ENCODE measurements at regions not wholly inside any gene's neighbourhood (a gene's known extent, or its start where the extent isn't known, plus 50 kb on each side); places are given as distances from the start of the nearest gene placed in this dataset.

DNA sequence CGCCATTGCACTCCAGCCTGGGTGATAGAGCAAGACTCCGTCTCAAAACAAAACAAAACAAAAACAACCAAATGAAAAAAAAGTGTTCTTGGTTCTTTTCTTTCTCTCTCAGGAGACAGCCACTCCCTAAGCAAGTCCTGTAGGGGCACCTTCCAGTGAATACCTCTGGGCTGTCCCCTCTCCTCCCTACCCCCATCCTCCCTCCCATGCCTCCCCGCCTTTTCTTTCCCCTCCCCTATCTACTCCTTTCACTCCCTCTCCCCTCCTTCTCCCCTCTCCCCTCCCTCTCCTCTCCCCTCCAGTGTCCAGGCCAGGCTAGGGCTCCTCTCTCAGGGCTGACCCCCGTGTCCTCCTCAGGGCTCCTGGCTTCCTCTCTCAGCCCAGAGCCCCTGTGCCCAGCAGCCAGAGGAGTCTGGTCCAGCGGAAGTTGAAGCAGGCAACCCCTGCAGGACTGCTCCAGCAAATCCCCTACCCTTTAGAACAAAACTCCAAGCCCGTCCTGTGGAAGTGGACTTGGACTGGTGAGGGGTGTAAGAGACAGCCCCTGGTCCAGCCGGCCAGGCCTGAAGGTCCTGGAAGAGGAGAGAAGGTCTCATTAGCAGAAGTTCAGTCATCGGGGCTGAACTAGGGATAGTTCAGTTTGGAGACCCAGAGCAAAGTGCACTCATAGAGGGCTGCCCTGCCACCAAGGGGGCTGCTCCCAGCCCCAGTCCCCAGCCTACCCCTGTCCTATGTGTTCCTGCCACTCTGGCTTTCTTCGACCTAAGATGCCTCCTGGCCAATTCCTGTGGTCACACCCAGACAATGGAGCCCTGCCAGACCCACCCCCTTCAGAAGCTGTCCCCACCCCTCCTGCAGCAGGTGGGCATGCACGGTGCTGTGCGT is 79.8 kb upstream of the IQSEC1 start:
- DNase-seq (ENCODE audit: low spot score), result no peak

DNA sequence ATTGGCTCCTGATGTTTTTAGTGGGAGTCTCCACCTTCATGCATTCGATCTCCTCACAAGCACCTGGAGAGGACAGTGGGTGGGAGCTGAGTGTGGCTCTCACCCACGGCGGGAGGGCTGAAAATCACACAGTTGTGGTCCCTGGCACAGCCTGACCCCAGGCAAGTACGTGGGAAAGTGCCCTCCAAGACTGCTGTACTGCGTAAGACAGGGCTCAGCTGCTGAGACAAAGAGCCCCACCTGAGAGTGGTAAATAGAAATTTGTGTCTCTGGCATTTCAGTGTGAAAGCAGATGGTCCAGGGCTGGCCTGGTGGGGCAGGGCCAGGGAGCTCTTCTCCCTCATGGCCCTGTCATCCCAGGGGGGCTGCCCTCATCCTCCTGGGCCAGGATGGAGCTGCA is 77.4 kb upstream of the IQSEC1 start:
- DNase-seq (ENCODE audit: low spot score), result no peak

DNA sequence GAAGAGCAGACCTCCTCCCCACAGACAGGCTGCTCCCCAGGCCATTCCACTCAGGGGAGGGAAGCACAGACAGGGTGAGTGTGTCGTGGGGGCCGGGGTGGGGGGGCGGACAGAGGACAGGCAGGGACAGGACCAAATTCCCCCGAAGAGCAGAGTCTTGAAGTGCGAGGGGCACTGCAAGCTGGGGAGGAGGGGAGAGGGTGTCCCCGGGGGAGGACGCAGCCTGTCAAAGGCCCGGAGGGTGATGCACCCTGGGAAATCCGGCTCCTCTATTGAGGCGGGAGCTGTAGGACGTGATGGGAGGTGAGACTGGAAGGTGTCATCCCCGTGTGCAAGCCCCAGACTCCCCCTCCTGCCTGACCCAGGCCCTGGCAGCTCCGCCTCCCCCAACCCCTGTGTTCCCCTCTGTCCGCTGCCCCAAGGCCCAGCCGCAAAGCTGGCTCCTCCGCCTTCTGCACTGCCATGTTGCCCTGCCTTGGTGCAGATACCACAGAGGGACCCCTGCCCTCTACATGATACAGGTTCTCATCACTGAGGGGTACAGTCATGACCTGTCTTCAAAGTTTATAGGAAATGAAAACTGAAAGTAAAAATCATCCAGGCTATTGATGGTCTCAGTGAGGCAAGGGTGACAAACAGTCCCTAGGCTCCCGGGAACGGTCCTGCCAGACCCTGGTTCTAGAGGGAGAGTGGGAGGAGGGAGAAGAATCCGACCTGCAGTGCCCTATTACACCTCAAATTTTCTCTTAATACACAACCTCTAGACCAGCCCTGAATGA is 76.3 kb upstream of the IQSEC1 start:
- DNase-seq (ENCODE audit: low spot score), result no peak

GRCh38 chr3:13148561-13149329 is 75.5 kb upstream of the IQSEC1 start:
- DNase-seq (ENCODE audit: low spot score), result no peak

DNA sequence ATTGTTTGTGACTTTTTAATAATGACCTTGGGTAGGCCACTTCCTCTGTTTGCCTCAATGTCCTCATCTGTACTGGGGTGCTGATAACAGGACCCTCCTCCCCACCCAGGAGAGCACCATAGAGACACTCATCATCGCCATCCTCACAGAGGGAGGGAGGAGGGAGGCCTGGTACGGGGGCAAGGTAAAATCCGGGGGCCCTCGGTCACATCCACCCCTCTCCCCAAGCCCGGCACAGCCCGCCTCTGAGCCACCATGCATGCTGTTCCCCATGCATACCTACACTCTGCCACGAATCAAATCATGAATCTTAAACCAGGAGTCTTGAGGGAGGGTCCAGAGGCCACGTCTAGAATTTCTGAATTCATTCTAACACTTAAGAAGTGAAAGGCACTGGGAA is 74.9 kb upstream of the IQSEC1 start:
- no peak for DNase-seq (ENCODE audit: low spot score)

DNA sequence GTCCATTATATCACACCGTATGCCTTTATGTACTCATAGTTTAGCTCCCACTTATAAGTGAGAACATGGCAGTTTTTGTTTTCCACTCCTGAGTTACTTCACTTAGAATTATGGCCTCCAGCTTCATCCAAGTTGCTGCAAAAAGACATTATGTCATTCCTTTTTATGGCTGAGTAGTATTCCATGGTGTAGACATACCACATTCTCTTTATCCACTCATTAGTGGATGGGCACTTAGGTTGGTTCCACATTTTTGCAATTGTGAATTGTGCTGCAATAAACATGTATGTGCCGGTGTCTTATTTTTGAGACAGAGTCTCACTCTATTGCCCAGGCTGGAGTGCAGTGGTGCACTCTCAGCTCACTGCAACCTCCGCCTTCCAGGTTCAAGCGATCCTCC is 74.1 kb upstream of the IQSEC1 start:
- no peak for DNase-seq (ENCODE audit: low spot score)

DNA sequence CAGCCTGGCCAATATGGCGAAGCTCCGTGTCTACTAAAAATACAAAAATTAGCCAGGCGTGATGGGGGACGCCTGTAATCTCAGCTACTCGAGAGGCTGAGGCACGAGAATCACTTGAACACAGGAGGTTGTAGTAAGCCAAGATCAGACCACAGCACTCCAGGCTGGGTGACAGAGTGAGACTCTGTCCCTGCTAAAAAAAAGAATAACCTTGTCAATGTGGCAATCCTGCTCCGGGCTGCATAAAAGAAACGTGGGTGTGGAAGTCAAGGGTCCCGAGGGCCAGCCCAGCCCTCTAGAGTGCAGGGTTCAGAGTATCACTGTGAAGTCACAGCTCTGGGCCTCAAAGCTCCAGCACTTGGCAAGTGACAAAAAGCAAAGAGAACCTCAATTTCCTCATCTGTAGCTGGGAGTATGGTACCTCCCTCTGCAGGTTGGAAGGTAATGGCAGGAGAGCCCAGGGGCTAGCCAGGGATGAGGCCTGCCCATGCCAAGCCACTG is 73.5 kb upstream of the IQSEC1 start:
- DNase-seq (ENCODE audit: low spot score), result no peak

DNA sequence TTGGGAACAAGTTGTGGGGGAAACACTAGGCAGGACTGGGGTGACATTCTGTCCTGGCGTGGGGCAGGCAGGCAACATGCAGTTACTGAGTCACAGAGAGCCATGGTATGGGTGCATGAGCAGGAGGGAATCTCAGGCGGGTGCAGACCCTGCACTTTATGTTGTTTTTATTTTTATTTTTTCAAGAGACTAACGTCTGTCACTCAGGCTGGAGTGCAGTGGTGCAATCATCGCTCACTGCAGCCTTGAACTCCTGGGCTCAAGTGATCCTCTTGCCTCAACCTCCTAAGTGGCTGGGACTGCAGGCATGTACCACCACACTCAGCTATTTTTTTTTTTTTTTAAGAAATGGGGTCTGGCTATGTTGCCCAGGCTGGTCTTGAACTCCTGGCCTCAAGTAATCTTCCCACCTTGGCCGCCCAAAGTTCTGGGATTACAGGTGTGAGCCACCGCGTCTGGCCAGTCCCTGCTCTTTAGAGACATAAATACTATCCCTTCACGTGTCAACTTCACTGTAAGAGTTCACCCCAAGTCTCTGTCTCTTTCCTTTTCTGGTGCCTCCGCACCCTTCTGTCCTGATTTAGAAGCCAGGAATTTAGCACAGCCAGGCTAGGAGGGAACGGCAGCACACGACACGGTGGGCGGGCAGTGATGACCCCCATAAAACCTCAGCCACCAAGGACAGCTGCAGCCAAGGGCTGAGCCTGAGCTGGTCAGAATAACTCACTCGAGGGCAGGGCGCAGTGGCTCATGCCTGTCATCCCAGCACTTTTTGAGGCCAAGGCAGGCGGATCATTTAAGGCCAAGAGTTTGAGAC is 72.8 kb upstream of the IQSEC1 start:
- no peak for DNase-seq (ENCODE audit: low spot score)

DNA sequence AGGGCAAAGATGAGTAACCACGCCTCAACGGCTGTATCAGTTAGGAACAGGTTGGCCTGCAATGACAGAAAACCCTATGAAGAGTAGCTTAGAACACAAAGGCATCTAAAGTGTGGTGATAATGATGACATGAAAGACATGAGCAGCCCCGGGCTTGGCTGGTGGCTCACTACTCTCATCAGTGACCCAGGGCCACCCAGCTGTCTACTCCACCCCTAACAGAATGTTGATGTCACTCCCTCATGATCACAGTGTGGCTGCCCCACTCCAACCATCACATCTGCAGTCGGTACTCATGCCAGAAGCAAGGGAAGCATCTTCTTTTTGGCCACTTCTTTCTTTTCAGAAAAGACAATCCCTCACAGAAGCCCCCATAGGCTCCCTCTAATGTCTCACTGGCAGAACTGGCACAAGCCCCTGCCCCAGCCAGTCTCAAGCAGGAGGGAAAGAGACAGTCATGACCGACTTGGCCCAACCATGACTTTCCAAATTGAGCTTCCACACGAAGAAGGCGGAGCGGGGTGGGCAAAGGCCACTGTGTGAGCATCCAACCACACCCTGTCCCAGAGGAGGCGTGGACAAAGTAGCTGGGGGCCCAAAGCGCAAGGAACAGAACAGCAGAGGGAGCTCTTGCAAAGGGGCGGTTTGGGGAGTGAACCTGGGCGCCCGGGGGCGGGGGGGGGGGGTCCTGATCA is 72.0 kb upstream of the IQSEC1 start:
- DNase-seq (ENCODE audit: low spot score), result no peak

GRCh38 chr3:13144163-13145023 is 71.2 kb upstream of the IQSEC1 start:
- DNase-seq (ENCODE audit: low spot score), result peak; percentile 23

DNA sequence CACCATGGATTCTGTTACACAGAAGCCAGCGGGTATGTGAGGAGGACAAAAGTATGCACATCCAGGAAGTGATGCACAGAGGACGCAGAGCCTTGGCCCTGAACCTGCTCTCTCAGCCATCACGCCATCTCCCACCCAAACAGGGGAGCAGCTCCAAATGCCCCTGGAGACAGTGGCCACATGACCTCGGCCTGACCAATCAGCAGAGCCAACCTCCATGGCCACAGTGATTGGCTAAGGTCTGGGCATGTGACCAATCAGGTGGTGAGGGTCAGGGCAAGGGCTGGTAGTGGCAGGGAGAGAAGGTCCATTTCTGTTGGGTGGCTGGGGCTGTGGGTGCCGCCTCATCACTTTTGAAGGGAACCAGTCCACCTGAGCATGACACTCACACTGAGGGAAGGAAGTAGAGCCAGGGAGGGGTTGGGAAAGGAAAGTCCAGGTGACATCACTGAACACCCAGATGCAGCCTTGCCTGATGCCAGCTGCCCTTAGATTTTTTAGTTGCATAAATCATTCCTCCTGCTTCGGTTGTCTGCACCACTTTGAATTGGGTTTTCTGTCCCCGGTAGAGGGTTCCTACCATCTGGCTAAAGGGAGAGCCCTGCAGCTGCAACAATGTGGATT is 70.3 kb upstream of the IQSEC1 start:
- no peak for DNase-seq (ENCODE audit: low spot score)

- no peak for DNase-seq (ENCODE audit: low spot score)
Observed at GRCh38 chr3:13142552-13143380, 69.5 kb upstream of the IQSEC1 start.

GRCh38 chr3:13141991-13142412 is 68.8 kb upstream of the IQSEC1 start:
- DNase-seq (ENCODE audit: low spot score), result peak; percentile 19

DNA sequence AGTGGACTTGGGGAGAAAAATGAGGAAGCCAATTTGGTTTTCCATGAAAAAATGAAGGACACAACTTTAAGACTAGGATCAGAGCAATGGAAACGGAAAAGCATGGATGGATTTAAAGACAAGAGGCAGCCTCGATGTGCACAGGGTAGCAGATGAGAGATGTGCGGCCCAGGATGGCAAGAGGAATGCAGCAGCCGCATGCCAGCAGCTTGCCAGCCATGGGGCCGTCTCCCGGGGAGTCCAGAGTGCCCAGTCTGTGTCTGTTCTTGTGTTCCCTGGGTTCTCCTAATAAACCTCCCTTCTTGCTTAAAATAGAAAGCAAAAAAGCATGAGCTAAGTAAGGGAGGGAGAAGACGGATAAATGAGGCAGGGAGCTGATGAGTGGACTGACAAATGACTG is 68.0 kb upstream of the IQSEC1 start:
- no peak for DNase-seq (ENCODE audit: low spot score)

- no peak for DNase-seq (ENCODE audit: low spot score)
Observed at GRCh38 chr3:13140596-13140995, 67.4 kb upstream of the IQSEC1 start.

GRCh38 chr3:13139471-13140065 is 66.3 kb upstream of the IQSEC1 start:
- DNase-seq (ENCODE audit: low spot score), result no peak

DNA sequence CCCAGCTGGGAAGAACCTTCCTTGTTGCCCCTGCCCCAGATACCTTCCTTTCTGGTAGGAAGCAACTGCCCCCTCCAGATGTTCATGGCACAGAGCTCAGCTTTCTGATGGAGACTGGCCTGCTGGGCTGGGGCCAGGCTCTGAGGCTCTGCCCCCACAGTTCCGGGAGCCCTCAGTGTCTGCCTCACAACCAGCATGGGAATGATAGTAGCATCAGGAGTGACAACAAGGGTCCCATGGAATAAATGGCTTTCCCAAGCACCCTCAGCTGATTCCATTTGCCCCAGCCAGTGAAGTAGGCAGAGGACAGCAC is 65.6 kb upstream of the IQSEC1 start:
- no peak for DNase-seq (ENCODE audit: low spot score)
